GM21786 (cell line): ENCODE measurements at regions not wholly inside any gene's neighbourhood (a gene's known extent, or its start where the extent isn't known, plus 50 kb on each side); places are given as distances from the start of the nearest gene placed in this dataset.

Experiments
- ATAC-seq: cut with Tn5 transposase; IDR thresholded peaks from one replicate; pipeline ENCODE4 v1.9.1; 2021; ENCODE audit not compliant: unreplicated experiment

GRCh38 chr5:133778636-133779035 is 166.3 kb upstream of the FSTL4 start:
- no peak for ATAC-seq

GRCh38 chr5:133777951-133778350 is 165.6 kb upstream of the FSTL4 start:
- no peak for ATAC-seq

- no peak for ATAC-seq
These were observed 163.4 kb upstream of the FSTL4 start for GRCh38 chr5:133775584-133776304.

- no peak for ATAC-seq
These were observed 161.2 kb upstream of the FSTL4 start for GRCh38 chr5:133773247-133774202.

GRCh38 chr5:133769842-133770241 is 157.5 kb upstream of the FSTL4 start:
- no peak for ATAC-seq

- no peak for ATAC-seq
These were observed 151.4 kb upstream of the FSTL4 start for GRCh38 chr5:133763744-133764143.

- no peak for ATAC-seq
These were observed 149.3 kb upstream of the FSTL4 start for GRCh38 chr5:133761632-133762031.

- no peak for ATAC-seq
These were observed 148.2 kb upstream of the FSTL4 start for GRCh38 chr5:133760532-133760931.

GRCh38 chr5:133758641-133759040 is 146.3 kb upstream of the FSTL4 start:
- ATAC-seq = no peak

- no peak for ATAC-seq
These were observed 145.1 kb upstream of the FSTL4 start for GRCh38 chr5:133757396-133757945.

GRCh38 chr5:133756756-133757155 is 144.4 kb upstream of the FSTL4 start:
- no peak for ATAC-seq

GRCh38 chr5:133756036-133756435 is 143.7 kb upstream of the FSTL4 start:
- ATAC-seq = no peak

- ATAC-seq = peak; percentile 52
These were observed 142.3 kb upstream of the FSTL4 start for GRCh38 chr5:133754575-133755169.

GRCh38 chr5:133753856-133754255 is 141.5 kb upstream of the FSTL4 start:
- no peak for ATAC-seq

- ATAC-seq = no peak
These were observed 139.5 kb upstream of the FSTL4 start for GRCh38 chr5:133751846-133752245.

GRCh38 chr5:133751421-133751820 is 139.1 kb upstream of the FSTL4 start:
- no peak for ATAC-seq

- ATAC-seq = no peak
These were observed 138.5 kb upstream of the FSTL4 start for GRCh38 chr5:133750856-133751255.

- ATAC-seq = no peak
These were observed 138.0 kb upstream of the FSTL4 start for GRCh38 chr5:133750356-133750755.

- no peak for ATAC-seq
These were observed 137.1 kb upstream of the FSTL4 start for GRCh38 chr5:133749331-133749985.

GRCh38 chr5:133746834-133747233 is 134.5 kb upstream of the FSTL4 start:
- ATAC-seq = no peak

- no peak for ATAC-seq
These were observed 132.6 kb upstream of the FSTL4 start for GRCh38 chr5:133744960-133745308.
